HepG2 (cell line): ENCODE measurements at regions not wholly inside any gene's neighbourhood (a gene's known extent, or its start where the extent isn't known, plus 50 kb on each side); places are given as distances from the start of the nearest gene placed in this dataset.

Experiments
- ATAC-seq: fragments of 200-7000 bp; cut with Tn5 transposase; 3 replicates; pipeline ENCODE4 v1.9.1; 2020; ENCODE audit warnings: mild to moderate bottlenecking, moderate library complexity
- BruUV-seq: library from RNA; stranded (reverse); fragments of 400-500 nt; replicated peaks from 2 replicates; lab custom pipeline; 2021; lab: Mats Ljungman, UMichigan
- CTCF ChIA-PET: fragments of 300-600 bp; formaldehyde crosslinking; extraction: SDS; loops from one replicate; lab custom pipeline; 2021; ENCODE audit warnings: low total read pairs, inconsistent platforms, low intra/inter-chr PET ratio; lab: Yijun Ruan, JAX
- POLR2A ChIA-PET: fragments of 350-600 bp; sonication (Branson Sonifier 250); formaldehyde crosslinking; loops from one replicate; lab custom pipeline; 2020; ENCODE audit warnings: antibody characterized with exemption, inconsistent platforms; lab: Yijun Ruan, JAX
- DNase-seq: peaks from one replicate; pipeline ENCODE4 v3.0.0-alpha.2; 2015; ENCODE audit warnings: low spot score
- FAIRE-seq: peaks from 3 replicates; lab custom pipeline; 2011; peaks lifted over from hg19 to GRCh38; lab: Jason Lieb, UNC
- H2AFZ ChIP-seq: one replicate; pipeline ENCODE4 v1.6.1; 2011; ENCODE audit warnings: low read length, inconsistent platforms
- H3K27ac ChIP-seq: fragments of 300-600 bp; 3 replicates; pipeline ENCODE4 v1.8.0; 2011; ENCODE audit warnings: mixed run types, mild to moderate bottlenecking, mixed read lengths, low read length, inconsistent platforms; ENCODE audit not compliant: insufficient read depth; ENCODE audit errors: extremely low read length
- H3K27me3 ChIP-seq, 2 experiments: fragments of 200-600 bp in 1 of 2; 2 replicates in 1 of 2; 3 replicates in 1 of 2; pipeline versions ENCODE4 v1.6.0 to v1.8.0; 2011; ENCODE audit warnings: low read length in 2 of 2, mild to moderate bottlenecking in 2 of 2, moderate library complexity in 2 of 2, inconsistent platforms in 1 of 2; ENCODE audit not compliant: insufficient read depth in 2 of 2, control insufficient read depth in 1 of 2
- H3K36me3 ChIP-seq, 2 experiments: fragments of 200-600 bp in 1 of 2; replicated peaks in 1 of 2; 2 replicates in 1 of 2; 3 replicates in 1 of 2; pipeline versions ENCODE4 v1.5.1 to v1.8.0; 2011; ENCODE audit warnings: low read length in 2 of 2, inconsistent platforms in 1 of 2; ENCODE audit not compliant: insufficient read depth in 2 of 2, control insufficient read depth in 1 of 2
- H3K4me1 ChIP-seq: 2 replicates; pipeline ENCODE4 v1.5.1; 2012; ENCODE audit warnings: low read length, inconsistent platforms; ENCODE audit not compliant: insufficient read depth
- H3K4me2 ChIP-seq: 2 replicates; pipeline ENCODE4 v1.6.0; 2011; ENCODE audit warnings: low read depth, low read length, inconsistent platforms
- H3K4me3 ChIP-seq, 3 experiments: fragments of 200-600 bp in 1 of 3; sonication (generic), shearing (Covaris generic) in 1 of 3; replicated peaks in 1 of 3; 2 replicates each; pipeline ENCODE4 v1.5.1; 2011 to 2016; ENCODE audit warnings: low read length in 3 of 3, inconsistent platforms in 2 of 3, low read depth in 2 of 3, mild to moderate bottlenecking in 2 of 3, control low read depth in 1 of 3, mixed read lengths in 1 of 3; ENCODE audit not compliant: insufficient read depth in 1 of 3
- H3K79me2 ChIP-seq: one replicate; pipeline ENCODE4 v1.6.1; 2011; ENCODE audit warnings: low read length, inconsistent platforms; ENCODE audit not compliant: insufficient read depth
- H3K9ac ChIP-seq: 2 replicates; pipeline ENCODE4 v1.6.0; 2011; ENCODE audit warnings: mild to moderate bottlenecking, low read depth, low read length, inconsistent platforms; ENCODE audit not compliant: insufficient read depth
- H3K9me3 ChIP-seq: 2 replicates; pipeline ENCODE4 v1.5.1; 2012; ENCODE audit warnings: mild to moderate bottlenecking, low read length
- H4K20me1 ChIP-seq: 2 replicates; pipeline ENCODE4 v1.6.0; 2011; ENCODE audit warnings: inconsistent platforms, mild to moderate bottlenecking, low read length, moderate library complexity; ENCODE audit not compliant: insufficient read depth
- ASH2L ChIP-seq: fragments of 300-600, 200-600 bp; sonication (generic); IDR thresholded peaks from 2 replicates; pipeline ENCODE4 v1.7.0; 2017; ENCODE audit warnings: low read depth, mild to moderate bottlenecking, moderate library complexity, mixed read lengths, low read length; ENCODE audit not compliant: insufficient read length
- FOSL1 ChIP-seq: sonication (generic); formaldehyde crosslinking; IDR thresholded peaks from 2 replicates; pipeline ENCODE4 v1.9.0; 2021; ENCODE audit warnings: missing genetic modification reagents, borderline replicate concordance
- FOXA3 ChIP-seq: IDR thresholded peaks from 2 replicates; pipeline ENCODE4 v1.6.1; 2016; ENCODE audit warnings: missing genetic modification reagents, missing compliant biosample characterization
- PCBP1 ChIP-seq: fragments of 200-400 bp; formaldehyde crosslinking; IDR thresholded peaks from 2 replicates; pipeline ENCODE4 v1.6.1; 2017; ENCODE audit warnings: mild to moderate bottlenecking, low read depth, low read length, borderline replicate concordance
- RELA ChIP-seq: sonication (generic); formaldehyde crosslinking; IDR thresholded peaks from 2 replicates; pipeline ENCODE4 v1.4.0; 2020; ENCODE audit warnings: missing genetic modification reagents
- SIN3A ChIP-seq: IDR thresholded peaks from 2 replicates; pipeline ENCODE4 v1.6.1; 2011; ENCODE audit warnings: low read depth, mild to moderate bottlenecking, control low read depth, low read length, borderline replicate concordance
- SIX4 ChIP-seq: sonication (generic); formaldehyde crosslinking; IDR thresholded peaks from 2 replicates; pipeline ENCODE4 v1.4.0; 2020; ENCODE audit warnings: missing genetic modification reagents
- THAP11 ChIP-seq: IDR thresholded peaks from 2 replicates; pipeline ENCODE4 v1.6.1; 2016; ENCODE audit warnings: missing biosample characterization, missing genetic modification reagents
- ZNF3 ChIP-seq: IDR thresholded peaks from 2 replicates; pipeline ENCODE4 v1.7.0; 2017; ENCODE audit warnings: inconsistent platforms
- ZNF530 ChIP-seq: sonication (generic); formaldehyde crosslinking; IDR thresholded peaks from 2 replicates; pipeline ENCODE4 v1.5.0; 2020; ENCODE audit warnings: low read depth, mild to moderate bottlenecking, missing genetic modification reagents
- ZNF574 ChIP-seq: sonication (generic); formaldehyde crosslinking; IDR thresholded peaks from 2 replicates; pipeline ENCODE4 v1.4.0; 2020; ENCODE audit warnings: missing genetic modification reagents
- ZNF616 ChIP-seq: sonication (generic); formaldehyde crosslinking; IDR thresholded peaks from 2 replicates; pipeline ENCODE4 v1.5.0; 2020; ENCODE audit warnings: low read depth, mild to moderate bottlenecking, missing genetic modification reagents
- ZNF768 ChIP-seq: sonication (generic); formaldehyde crosslinking; IDR thresholded peaks from 2 replicates; pipeline ENCODE4 v1.4.0; 2020; ENCODE audit warnings: missing genetic modification reagents
- WGBS: methylation state at CpG from one replicate; pipeline ENCODE4 v1.1.6; 2017; ENCODE audit warnings: low lambda C conversion rate; 5-methylcytosine and 5-hydroxymethylcytosine counted together
- in situ Hi-C: cut with HindIII; loops from 2 replicates; pipeline ENCODE4 v1.10.0; 2017; ENCODE audit warnings: low pct_unique_long_range_greater_than_20kb; ENCODE audit not compliant: extremely low pct_ligation_motif_present
- intact Hi-C: fragments of 100-400 bp; cut with micrococcal nuclease; formaldehyde crosslinking; loops from one replicate; pipeline ENCODE4 v1.10.0; 2022; ENCODE audit not compliant: unreplicated experiment

- Histone ChIP-seq H3K27me3 (no peaks in the 10 kb centered on the region), H2AFZ (no peak overlapping the region), H3K4me2 (no peak overlapping the region), H3K4me1 (no peaks in the 10 kb centered on the region), H4K20me1 (no peaks in the 10 kb centered on the region), H3K4me3 (no peak overlapping the region), H3K27ac (no peak overlapping the region)
- 0% methylated on average over 3 of the region's 3 CpGs for WGBS
- CTCF ChIA-PET: no interaction called here
- DNase-seq (no peak), FAIRE-seq (no peak)
- intact Hi-C loops: no loop called here
- no TSS peak for BruUV-seq
- in situ Hi-C loops: no loop called here
- no peak for TF ChIP-seq ZNF768 (CRISPR knock-in tag)
- TF ChIP-seq ZNF616 (CRISPR knock-in tag): no peak
- TF ChIP-seq ZNF530 (CRISPR knock-in tag): no peak
- TF ChIP-seq FOXA3 (CRISPR knock-in tag): no peak
- no peak for TF ChIP-seq RELA (CRISPR knock-in tag)
- TF ChIP-seq ZNF574 (CRISPR knock-in tag): no peak
- TF ChIP-seq, all 625 proteins: peak for 0
- peaks cover 7% of the 10 kb centered on the region; the same call in 1 of the 2 replicates for H3K9me3 ChIP-seq
- no peak overlapping the region for H3K9ac ChIP-seq
- ATAC-seq: no peak
- H3K36me3 ChIP-seq: no peaks in the 10 kb centered on the region
- no peaks in the 10 kb centered on the region for H3K79me2 ChIP-seq
- POLR2A ChIA-PET: no interaction called here
These were observed 508.0 kb upstream of the CXorf51A start for GRCh38 chrX:147322496-147322895.

- H4K20me1 ChIP-seq: no peaks in the 10 kb centered on the region
- H3K4me3 ChIP-seq: no peak overlapping the region
- intact Hi-C loops (no loop called here), in situ Hi-C loops (no loop called here)
- no peak overlapping the region for H3K27ac ChIP-seq
- WGBS: 4% methylated on average over 1 of the region's 1 CpG
- ATAC-seq (no peak), DNase-seq (no peak), FAIRE-seq (no peak)
- H3K4me1 ChIP-seq: no peaks in the 10 kb centered on the region
- no peak overlapping the region for H2AFZ ChIP-seq
- peaks cover 12% of the 10 kb centered on the region; the same call in 1 of the 2 replicates for H3K9me3 ChIP-seq
- H3K36me3 ChIP-seq: no peaks in the 10 kb centered on the region
- no peak overlapping the region for H3K4me2 ChIP-seq
- no peaks in the 10 kb centered on the region for H3K27me3 ChIP-seq
- H3K9ac ChIP-seq: no peak overlapping the region
- no peak for TF ChIP-seq ZNF3
- TF ChIP-seq PCBP1: no peak
- TF ChIP-seq THAP11 (CRISPR knock-in tag): no peak
- no peak for TF ChIP-seq FOSL1
- no peak for TF ChIP-seq SIX4
- no peak for TF ChIP-seq SIN3A
- no peak for TF ChIP-seq ASH2L
- H3K79me2 ChIP-seq: no peaks in the 10 kb centered on the region
- BruUV-seq: no TSS peak
- ChIA-PET CTCF (no interaction called here), POLR2A (no interaction called here)
These were observed 500.9 kb upstream of the CXorf51A start for GRCh38 chrX:147315483-147315882.
